Neural cell (in vitro differentiated cells): ENCODE measurements at regions not wholly inside any gene's neighbourhood (a gene's known extent, or its start where the extent isn't known, plus 50 kb on each side); places are given as distances from the start of the nearest gene placed in this dataset.

Source experiments
- H2AFZ ChIP-seq: fragments of 200-600, 300-800 bp; sonication (generic), shearing (Covaris generic); 2 replicates; pipeline ENCODE4 v1.6.0; 2014; ENCODE audit warnings: low read depth, mild to moderate bottlenecking, antibody characterized with exemption, low read length, moderate library complexity
- H3F3A ChIP-seq: fragments of 200-600 bp; shearing (Covaris generic); 2 replicates; pipeline ENCODE4 v1.6.1; 2016; ENCODE audit warnings: mild to moderate bottlenecking, moderate library complexity, mixed read lengths, antibody characterized with exemption, low read length; ENCODE audit not compliant: insufficient read depth, poor library complexity, severe bottlenecking
- H3K27ac ChIP-seq: fragments of 200-600, 300-800 bp; sonication (generic), shearing (Covaris generic); 2 replicates; pipeline ENCODE4 v1.5.1; 2014; ENCODE audit warnings: mild to moderate bottlenecking, low read length, moderate library complexity
- H3K27me3 ChIP-seq: fragments of 300-800, 200-600 bp; sonication (generic), shearing (Covaris generic); 2 replicates; pipeline ENCODE4 v1.6.0; 2014; ENCODE audit warnings: mild to moderate bottlenecking, low read depth, low read length, moderate library complexity; ENCODE audit not compliant: insufficient read depth
- H3K36me3 ChIP-seq: fragments of 300-800, 200-600 bp; sonication (generic), shearing (Covaris generic); 2 replicates; pipeline ENCODE4 v1.5.1; 2014; ENCODE audit warnings: mild to moderate bottlenecking, antibody characterized with exemption, low read length, moderate library complexity; ENCODE audit not compliant: insufficient read depth
- H3K4me2 ChIP-seq: fragments of 300-800, 200-600 bp; sonication (generic), shearing (Covaris generic); 2 replicates; pipeline ENCODE4 v1.6.0; 2014; ENCODE audit warnings: mild to moderate bottlenecking, low read length
- H3K4me3 ChIP-seq: fragments of 300-800, 200-600 bp; sonication (generic), shearing (Covaris generic); 2 replicates; pipeline ENCODE4 v1.5.1; 2014; ENCODE audit warnings: mild to moderate bottlenecking, low read length, moderate library complexity
- H3K79me2 ChIP-seq: fragments of 200-600 bp; shearing (Covaris generic); replicated peaks from 2 replicates; pipeline ENCODE4 v1.6.0; 2014; ENCODE audit warnings: mild to moderate bottlenecking, low read length, moderate library complexity; ENCODE audit not compliant: insufficient read depth
- H3K9ac ChIP-seq: fragments of 300-800, 200-600 bp; sonication (generic), shearing (Covaris generic); 2 replicates; pipeline ENCODE4 v1.6.1; 2016; ENCODE audit warnings: mild to moderate bottlenecking, low read length, mixed read lengths
- H3K9me2 ChIP-seq: fragments of 200-600 bp; shearing (Covaris generic); 2 replicates; pipeline ENCODE4 v1.6.1; 2016; ENCODE audit warnings: mild to moderate bottlenecking, low read length, mixed read lengths; ENCODE audit not compliant: insufficient read depth
- H3K9me3 ChIP-seq: fragments of 200-600, 300-800 bp; sonication (generic), shearing (Covaris generic); 2 replicates; pipeline ENCODE4 v1.6.1; 2016; ENCODE audit warnings: mild to moderate bottlenecking, mixed run types, low read length, moderate library complexity, mixed read lengths
- H4K20me1 ChIP-seq: fragments of 200-600 bp; shearing (Covaris generic); 2 replicates; pipeline ENCODE4 v1.6.1; 2016; ENCODE audit warnings: mild to moderate bottlenecking, mixed run types; ENCODE audit not compliant: insufficient read depth
- CTCF ChIP-seq: fragments of 450-650 bp; IDR thresholded peaks from 2 replicates; pipeline ENCODE4 v1.5.1; 2014; ENCODE audit warnings: antibody characterized with exemption, mild to moderate bottlenecking, moderate library complexity; ENCODE audit not compliant: poor library complexity, severe bottlenecking
- EP300 ChIP-seq: fragments of 450-650 bp; conservative IDR thresholded peaks from 2 replicates; pipeline ENCODE4 v1.6.1; 2014; ENCODE audit warnings: antibody characterized with exemption, mild to moderate bottlenecking, moderate library complexity; ENCODE audit not compliant: poor library complexity, severe bottlenecking
- EZH2 ChIP-seq: fragments of 200-600, 300-800 bp; shearing (Covaris generic), sonication (generic); IDR thresholded peaks from 2 replicates; pipeline ENCODE4 v1.6.1; 2014; ENCODE audit warnings: antibody characterized with exemption, low read length, borderline replicate concordance, mild to moderate bottlenecking; ENCODE audit not compliant: insufficient read depth, poor library complexity, severe bottlenecking
- MXI1 ChIP-seq: fragments of 450-650 bp; conservative IDR thresholded peaks from 2 replicates; pipeline ENCODE4 v1.6.1; 2014; ENCODE audit warnings: antibody characterized with exemption, mild to moderate bottlenecking; ENCODE audit not compliant: poor library complexity, severe bottlenecking
- POLR2AphosphoS5 ChIP-seq: IDR thresholded peaks from 2 replicates; pipeline ENCODE4 v1.6.1; 2012
- RAD21 ChIP-seq: fragments of 450-650 bp; conservative IDR thresholded peaks from 2 replicates; pipeline ENCODE4 v1.6.1; 2014; ENCODE audit warnings: antibody characterized with exemption, mild to moderate bottlenecking, moderate library complexity
- REST ChIP-seq: IDR thresholded peaks from 2 replicates; pipeline ENCODE4 v1.6.1; 2012; ENCODE audit warnings: borderline replicate concordance
- SMC3 ChIP-seq: fragments of 450-650 bp; conservative IDR thresholded peaks from 2 replicates; pipeline ENCODE4 v1.6.1; 2014; ENCODE audit warnings: antibody characterized with exemption, mild to moderate bottlenecking, moderate library complexity; ENCODE audit not compliant: poor library complexity
- TAF1 ChIP-seq: IDR thresholded peaks from 2 replicates; pipeline ENCODE4 v1.6.1; 2012; ENCODE audit warnings: low read depth

- Histone ChIP-seq H3K27ac (no peak overlapping the region), H3K9me2 (no peaks in the 10 kb centered on the region), H3K4me2 (no peak overlapping the region), H3K79me2 (no peaks in the 10 kb centered on the region), H3F3A (no peaks in the 10 kb centered on the region), H3K36me3 (no peaks in the 10 kb centered on the region), H3K4me3 (no peak overlapping the region), H3K9ac (no peak overlapping the region), H4K20me1 (no peaks in the 10 kb centered on the region), H3K9me3 (no peaks in the 10 kb centered on the region), H3K27me3 (no peaks in the 10 kb centered on the region), H2AFZ (no peak overlapping the region)
- no peak for TF ChIP-seq POLR2AphosphoS5
- TF ChIP-seq TAF1 = no peak
- no peak for TF ChIP-seq CTCF
- no peak for TF ChIP-seq REST
- TF ChIP-seq EZH2 = no peak
- no peak for TF ChIP-seq EP300
- no peak for TF ChIP-seq MXI1
- TF ChIP-seq RAD21 = no peak
- no peak for TF ChIP-seq SMC3
These were observed 397.8 kb upstream of the ZNF507 start for GRCh38 chr19:31947436-31948115.

- Histone ChIP-seq H3K4me3 (no peak overlapping the region), H3K36me3 (no peaks in the 10 kb centered on the region), H3K9ac (no peak overlapping the region), H3K27me3 (no peaks in the 10 kb centered on the region), H3K27ac (no peak overlapping the region), H3K79me2 (no peaks in the 10 kb centered on the region), H4K20me1 (no peaks in the 10 kb centered on the region), H3K4me2 (no peak overlapping the region), H3K9me2 (no peaks in the 10 kb centered on the region), H3F3A (no peaks in the 10 kb centered on the region), H3K9me3 (no peaks in the 10 kb centered on the region), H2AFZ (no peak overlapping the region)
- no peak for TF ChIP-seq MXI1
- TF ChIP-seq POLR2AphosphoS5 = no peak
- TF ChIP-seq TAF1 = no peak
- TF ChIP-seq EP300 = no peak
- no peak for TF ChIP-seq CTCF
- no peak for TF ChIP-seq RAD21
- TF ChIP-seq REST = no peak
- TF ChIP-seq SMC3 = no peak
- TF ChIP-seq EZH2 = no peak
These were observed 392.7 kb upstream of the ZNF507 start for GRCh38 chr19:31952693-31953092.
